ENCODE measurements at regions not wholly inside any gene's neighbourhood (a gene's known extent, or its start where the extent isn't known, plus 50 kb on each side); places are given as distances from the start of the nearest gene placed in this dataset.

GRCh38 chr16:86363836-86364618 lies 146.3 kb upstream of the FOXF1 start:
- TF ChIP-seq CTCF (IDR thresholded peaks at IDR 0.05) = no peak
- no peak for TF ChIP-seq POLR2A (IDR thresholded peaks at IDR 0.05)
